ENCODE measurements at regions not wholly inside any gene's neighbourhood (a gene's known extent, or its start where the extent isn't known, plus 50 kb on each side); places are given as distances from the start of the nearest gene placed in this dataset.

DNA sequence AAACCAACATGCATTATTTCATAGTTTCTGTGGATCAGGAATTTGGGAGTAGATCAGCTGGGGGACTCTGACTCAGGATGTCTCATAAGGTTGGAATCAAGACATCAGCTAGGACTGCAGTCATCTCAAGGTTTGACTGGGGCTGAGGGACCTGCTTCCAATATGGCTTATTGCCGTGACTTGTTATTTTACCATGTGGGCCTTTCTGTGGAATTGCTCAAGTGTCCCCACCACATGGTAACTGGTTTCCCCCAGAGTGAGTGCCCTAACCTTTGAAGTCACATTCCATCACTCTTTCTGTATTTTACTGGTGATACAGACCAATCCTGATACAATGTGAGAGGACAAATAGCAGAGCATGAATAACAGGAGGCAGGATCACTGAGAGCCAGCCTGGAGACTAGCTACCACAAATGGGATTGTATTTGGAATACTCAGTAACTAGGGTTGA is 70.2 kb upstream of the ELL2 start:
- in situ Hi-C loops (cut with HindIII; ENCODE audit: low sequenced_read_pairs), result no loop called here
- DNase-seq (ENCODE audit: low read depth), result no peak
- TF ChIP-seq, protein P1, sequence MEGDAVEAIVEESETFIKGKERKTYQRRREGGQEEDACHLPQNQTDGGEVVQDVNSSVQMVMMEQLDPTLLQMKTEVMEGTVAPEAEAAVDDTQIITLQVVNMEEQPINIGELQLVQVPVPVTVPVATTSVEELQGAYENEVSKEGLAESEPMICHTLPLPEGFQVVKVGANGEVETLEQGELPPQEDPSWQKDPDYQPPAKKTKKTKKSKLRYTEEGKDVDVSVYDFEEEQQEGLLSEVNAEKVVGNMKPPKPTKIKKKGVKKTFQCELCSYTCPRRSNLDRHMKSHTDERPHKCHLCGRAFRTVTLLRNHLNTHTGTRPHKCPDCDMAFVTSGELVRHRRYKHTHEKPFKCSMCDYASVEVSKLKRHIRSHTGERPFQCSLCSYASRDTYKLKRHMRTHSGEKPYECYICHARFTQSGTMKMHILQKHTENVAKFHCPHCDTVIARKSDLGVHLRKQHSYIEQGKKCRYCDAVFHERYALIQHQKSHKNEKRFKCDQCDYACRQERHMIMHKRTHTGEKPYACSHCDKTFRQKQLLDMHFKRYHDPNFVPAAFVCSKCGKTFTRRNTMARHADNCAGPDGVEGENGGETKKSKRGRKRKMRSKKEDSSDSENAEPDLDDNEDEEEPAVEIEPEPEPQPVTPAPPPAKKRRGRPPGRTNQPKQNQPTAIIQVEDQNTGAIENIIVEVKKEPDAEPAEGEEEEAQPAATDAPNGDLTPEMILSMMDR (IDR thresholded peaks at IDR 0.05; ENCODE audit: low read depth, low read length, missing control alignments), result no peak
- H3K4me3 ChIP-seq (ENCODE audit: low read depth, low read length), result no peak overlapping the region

DNA sequence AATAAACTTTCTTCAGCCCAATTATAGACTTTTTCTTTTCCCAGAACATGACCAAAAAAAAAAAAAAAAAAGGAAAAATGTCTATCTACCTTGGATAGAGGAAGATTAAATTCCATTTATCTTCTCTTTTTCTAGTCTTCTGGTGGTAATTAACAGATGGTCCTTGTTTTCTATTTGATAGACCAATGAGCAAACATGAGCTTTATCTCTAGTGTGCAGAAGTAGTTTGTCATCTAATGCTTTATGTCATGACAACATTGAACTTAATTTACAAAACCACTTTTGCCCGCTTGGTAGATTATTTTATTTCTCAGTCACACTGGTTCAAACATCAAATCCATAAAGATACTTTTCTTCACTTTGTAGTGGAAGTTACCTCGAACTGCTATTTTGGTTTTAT is 69.5 kb upstream of the ELL2 start:
- H3K4me3 ChIP-seq (ENCODE audit: low read depth, low read length), result no peak overlapping the region
- in situ Hi-C loops (cut with HindIII; ENCODE audit: low sequenced_read_pairs), result no loop called here
- TF ChIP-seq, protein P1 (IDR thresholded peaks at IDR 0.05; ENCODE audit: low read depth, low read length, missing control alignments), result no peak
- DNase-seq (ENCODE audit: low read depth), result no peak

DNA sequence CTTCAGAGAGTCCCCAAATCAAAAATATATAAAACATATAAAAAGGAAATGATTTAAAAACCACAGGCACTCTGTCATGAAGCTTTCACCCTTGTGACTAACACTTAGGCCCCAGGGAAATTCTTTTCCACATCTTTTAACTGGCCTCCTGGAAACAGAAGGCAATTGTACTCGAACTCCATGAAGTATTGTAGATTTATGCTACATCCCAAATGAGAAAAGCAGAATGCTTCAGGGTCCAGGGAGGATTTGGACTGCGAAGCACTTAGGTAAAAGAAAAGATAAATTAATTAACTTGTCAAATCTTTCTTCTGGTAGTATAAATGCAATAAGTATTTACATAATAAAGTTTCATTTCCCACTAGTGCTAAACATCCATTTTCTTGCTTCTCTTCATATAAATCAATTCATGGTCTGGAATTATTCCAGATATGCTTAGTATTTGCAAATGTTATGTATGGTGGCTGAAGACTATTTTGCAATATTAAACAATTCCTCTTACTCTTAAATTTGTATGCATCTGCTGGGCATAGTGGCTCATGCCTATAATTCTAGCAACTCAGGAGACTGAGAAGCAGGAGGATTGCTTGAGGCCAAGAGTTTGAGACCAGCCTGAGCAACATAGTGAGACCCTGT is 64.9 kb upstream of the ELL2 start:
- TF ChIP-seq, protein P1 (IDR thresholded peaks at IDR 0.05; ENCODE audit: low read depth, low read length, missing control alignments), result no peak
- in situ Hi-C loops (cut with HindIII; ENCODE audit: low sequenced_read_pairs), result no loop called here
- no peak for DNase-seq (ENCODE audit: low read depth)
- no peak overlapping the region for H3K4me3 ChIP-seq (ENCODE audit: low read depth, low read length)

DNA sequence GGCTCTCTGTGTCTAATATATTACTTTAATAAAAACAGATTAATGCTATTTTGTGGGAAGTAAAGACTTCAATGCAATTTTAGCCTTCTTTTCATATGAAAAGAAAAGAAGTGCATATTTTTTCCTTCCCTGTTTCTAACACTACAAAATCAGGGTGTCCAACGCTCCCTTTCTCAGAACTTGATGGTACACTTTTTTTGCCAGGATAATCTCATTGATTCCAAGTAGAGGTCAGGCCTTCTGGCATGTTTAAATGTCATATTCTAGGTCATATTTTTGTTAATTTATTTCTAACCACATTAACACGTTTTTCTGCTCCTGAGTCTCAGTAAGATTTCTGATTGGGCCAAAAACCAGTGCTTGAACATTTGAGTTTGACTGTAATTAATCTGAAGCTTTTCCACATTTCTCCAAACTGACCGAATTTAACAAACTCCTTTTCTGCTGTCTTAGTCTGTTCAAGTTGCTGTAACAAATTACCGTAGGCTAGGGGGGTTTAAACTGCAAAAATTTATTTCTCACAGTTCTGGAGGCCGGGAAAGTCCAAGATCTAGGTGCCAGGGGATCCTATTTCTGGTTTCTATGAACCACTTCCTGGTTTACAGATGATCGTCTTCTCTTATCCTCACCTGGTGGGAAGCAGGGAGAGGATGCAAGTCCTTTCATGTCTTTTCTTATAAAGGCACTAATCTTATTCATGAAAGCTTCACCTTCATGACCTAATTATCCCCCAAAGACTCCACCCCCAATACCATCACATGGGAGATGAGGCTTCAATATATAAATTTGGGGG is 63.2 kb upstream of the ELL2 start:
- no peak for DNase-seq (ENCODE audit: low read depth)
- in situ Hi-C loops (cut with HindIII; ENCODE audit: low sequenced_read_pairs), result no loop called here
- TF ChIP-seq, protein P1 (IDR thresholded peaks at IDR 0.05; ENCODE audit: low read depth, low read length, missing control alignments), result no peak
- no peak overlapping the region for H3K4me3 ChIP-seq (ENCODE audit: low read depth, low read length)

DNA sequence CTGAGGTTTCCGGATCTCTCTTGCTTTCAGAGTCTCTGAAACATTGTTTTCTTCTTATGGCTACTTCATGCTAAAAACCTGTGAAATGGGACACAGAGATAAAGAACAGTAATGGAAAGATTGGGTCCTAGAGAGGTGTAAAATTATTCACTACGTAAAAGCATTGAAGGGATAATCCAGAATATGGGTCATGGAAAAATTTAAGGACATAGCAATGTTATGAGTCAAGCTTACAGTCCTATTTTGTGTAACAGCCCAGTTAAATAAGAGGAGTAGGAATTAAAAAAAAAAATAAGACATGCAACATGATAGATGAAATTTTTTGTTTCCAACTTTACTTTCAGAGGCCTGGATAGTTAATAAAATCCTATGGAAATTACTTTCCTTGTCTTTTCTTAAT is 61.9 kb upstream of the ELL2 start:
- TF ChIP-seq, protein P1 (IDR thresholded peaks at IDR 0.05; ENCODE audit: low read depth, low read length, missing control alignments), result no peak
- no peak for DNase-seq (ENCODE audit: low read depth)
- in situ Hi-C loops (cut with HindIII; ENCODE audit: low sequenced_read_pairs), result no loop called here
- H3K4me3 ChIP-seq (ENCODE audit: low read depth, low read length), result no peak overlapping the region

DNA sequence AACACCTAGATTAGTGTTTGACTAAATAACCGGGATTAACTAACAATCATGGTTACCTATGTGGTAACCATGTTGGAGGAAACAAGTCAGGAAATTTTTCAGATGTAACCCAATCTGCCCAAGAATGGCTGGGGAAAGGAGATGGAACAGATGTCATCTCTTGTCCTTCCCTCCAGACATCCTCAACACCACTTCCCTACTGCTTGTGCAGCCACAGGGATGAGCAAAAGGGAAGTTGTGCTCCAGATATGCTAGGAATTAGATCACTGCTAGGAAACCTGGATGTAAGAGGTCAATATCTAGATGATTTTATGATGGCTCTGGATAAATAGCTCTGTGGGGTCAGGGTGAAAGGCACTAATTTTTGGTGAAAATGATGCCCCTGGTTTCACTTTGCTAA is 61.3 kb upstream of the ELL2 start:
- in situ Hi-C loops (cut with HindIII; ENCODE audit: low sequenced_read_pairs), result no loop called here
- H3K4me3 ChIP-seq (ENCODE audit: low read depth, low read length), result no peak overlapping the region
- DNase-seq (ENCODE audit: low read depth), result no peak
- TF ChIP-seq, protein P1 (IDR thresholded peaks at IDR 0.05; ENCODE audit: low read depth, low read length, missing control alignments), result no peak

Measured in astrocyte of the cerebellum (primary cell).